PC-3 (cell line): ENCODE measurements at regions not wholly inside any gene's neighbourhood (a gene's known extent, or its start where the extent isn't known, plus 50 kb on each side); places are given as distances from the start of the nearest gene placed in this dataset.

Experiments used
- ATAC-seq: fragments of 200-7000 bp; cut with Tn5 transposase; 2 replicates; pipeline ENCODE4 v1.9.1; 2020; ENCODE audit warnings: mild to moderate bottlenecking, moderate library complexity
- BruUV-seq: library from RNA; stranded (reverse); fragments of 400-500 nt; replicated peaks from 2 replicates; lab custom pipeline; 2021; lab: Mats Ljungman, UMichigan
- CTCF ChIA-PET: fragments of 300-600 bp; sonication (Branson Sonifier 250); formaldehyde crosslinking; loops from one replicate; lab custom pipeline; 2022; ENCODE audit warnings: antibody characterized with exemption; lab: Charles Lee
- POLR2A ChIA-PET: fragments of 300-600 bp; sonication (Branson Sonifier 250); formaldehyde crosslinking; loops from one replicate; lab custom pipeline; 2022; ENCODE audit warnings: antibody characterized with exemption; ENCODE audit not compliant: unreplicated experiment; lab: Charles Lee
- DNase-seq: peaks from one replicate; pipeline ENCODE4 v3.0.0-alpha.2; 2015
- H2AFZ ChIP-seq: fragments of 300-600 bp; sonication (generic); 2 replicates; pipeline ENCODE4 v1.6.0; 2016; ENCODE audit warnings: antibody characterized with exemption, low read length
- H3F3A ChIP-seq: fragments of 300-600 bp; sonication (generic); one replicate; pipeline ENCODE4 v1.6.0; 2017; ENCODE audit warnings: antibody characterized with exemption, low read length, control low read depth, mild to moderate bottlenecking; ENCODE audit not compliant: unreplicated experiment
- H3K27ac ChIP-seq: fragments of 300-600 bp; sonication (generic); 2 replicates; pipeline ENCODE4 v1.5.1; 2016; ENCODE audit warnings: mild to moderate bottlenecking, low read length
- H3K27me3 ChIP-seq: fragments of 300-600 bp; sonication (generic); 2 replicates; pipeline ENCODE4 v1.6.1; 2016; ENCODE audit warnings: low read length, mixed read lengths
- H3K36me3 ChIP-seq: fragments of 300-600 bp; sonication (generic); 2 replicates; pipeline ENCODE4 v1.6.1; 2016; ENCODE audit warnings: low read depth, mixed run types, low read length, mixed read lengths
- H3K4me1 ChIP-seq: fragments of 300-600 bp; sonication (generic); 2 replicates; pipeline ENCODE4 v1.5.1; 2016; ENCODE audit warnings: low read length; ENCODE audit not compliant: insufficient read depth
- H3K4me2 ChIP-seq: fragments of 300-600 bp; sonication (generic); 2 replicates; pipeline ENCODE4 v1.6.0; 2016; ENCODE audit warnings: low read length
- H3K4me3 ChIP-seq: fragments of 300-600 bp; sonication (generic); 2 replicates; pipeline ENCODE4 v1.5.1; 2016; ENCODE audit warnings: mild to moderate bottlenecking, low read length, mixed read lengths
- H3K79me2 ChIP-seq: fragments of 300-600 bp; sonication (generic); 2 replicates; pipeline ENCODE4 v1.6.1; 2017; ENCODE audit warnings: low read length, mixed read lengths
- H3K9ac ChIP-seq: fragments of 300-600 bp; sonication (generic); 2 replicates; pipeline ENCODE4 v1.6.0; 2016; ENCODE audit warnings: mild to moderate bottlenecking, low read length
- H3K9me2 ChIP-seq: fragments of 300-600 bp; sonication (generic); replicated peaks from 2 replicates; pipeline ENCODE4 v1.6.1; 2016; ENCODE audit warnings: mixed run types, low read length, mixed read lengths
- H3K9me3 ChIP-seq: fragments of 300-600 bp; sonication (generic); 2 replicates; pipeline ENCODE4 v1.6.1; 2016; ENCODE audit warnings: low read length, mixed read lengths
- H4K20me1 ChIP-seq: fragments of 300-600 bp; sonication (generic); 2 replicates; pipeline ENCODE4 v1.6.1; 2016; ENCODE audit warnings: low read length, mixed read lengths
- CTCF ChIP-seq: fragments of 300-600 bp; sonication (generic); conservative IDR thresholded peaks from 2 replicates; pipeline ENCODE4 v1.5.1; 2017; ENCODE audit warnings: antibody characterized with exemption, low read depth, mild to moderate bottlenecking, low read length
- EZH2 ChIP-seq: fragments of 300-600 bp; sonication (generic); IDR thresholded peaks from one replicate; pipeline ENCODE4 v1.6.1; 2017; ENCODE audit warnings: antibody characterized with exemption, mild to moderate bottlenecking, low read length; ENCODE audit not compliant: unreplicated experiment
- EZH2phosphoT487 ChIP-seq: fragments of 300-600 bp; sonication (generic); IDR thresholded peaks from 2 replicates; pipeline ENCODE4 v1.6.1; 2018; ENCODE audit warnings: mild to moderate bottlenecking, antibody characterized with exemption, low read length, borderline replicate concordance
- intact Hi-C: fragments of 100-400 bp; cut with micrococcal nuclease; formaldehyde crosslinking; loops from 2 replicates; pipeline ENCODE4 v1.9.0; 2023

GRCh38 chr2:74039611-74040010 is 54.9 kb downstream of the TET3 start:
- H3K9me3 ChIP-seq, result no peaks in the 10 kb centered on the region
- H3F3A ChIP-seq, result no peaks in the 10 kb centered on the region
- no peak overlapping the region for H2AFZ ChIP-seq
- ATAC-seq, result no peak
- no peak for TF ChIP-seq CTCF
- no peak for TF ChIP-seq EZH2
- TF ChIP-seq EZH2phosphoT487, result no peak
- no peak for DNase-seq
- intact Hi-C loops, result no loop called here
- H3K9me2 ChIP-seq, result no peaks in the 10 kb centered on the region
- CTCF ChIA-PET, result no interaction called here
- H3K4me2 ChIP-seq, result no peak overlapping the region
- no peak overlapping the region for H3K4me3 ChIP-seq
- H3K27me3 ChIP-seq, result no peaks in the 10 kb centered on the region
- no peak overlapping the region for H3K27ac ChIP-seq
- no peaks in the 10 kb centered on the region for H3K4me1 ChIP-seq
- H3K9ac ChIP-seq, result no peak overlapping the region
- peaks cover 65% of the 10 kb centered on the region for H3K79me2 ChIP-seq
- H4K20me1 ChIP-seq, result no peaks in the 10 kb centered on the region; the same call in 1 of the 2 replicates
- BruUV-seq, result no TSS peak
- no peaks in the 10 kb centered on the region for H3K36me3 ChIP-seq
- POLR2A ChIA-PET, result no interaction called here

- Histone ChIP-seq H3K9me2 (no peaks in the 10 kb centered on the region), H3K79me2 (peaks cover 61% of the 10 kb centered on the region), H3K4me3 (no peak overlapping the region), H3K4me1 (no peaks in the 10 kb centered on the region), H4K20me1 (no peaks in the 10 kb centered on the region; the same call in 1 of the 2 replicates), H3K27me3 (no peaks in the 10 kb centered on the region), H3K9me3 (no peaks in the 10 kb centered on the region), H3K36me3 (no peaks in the 10 kb centered on the region), H3K27ac (no peak overlapping the region), H3K4me2 (no peak overlapping the region), H3F3A (no peaks in the 10 kb centered on the region), H2AFZ (no peak overlapping the region), H3K9ac (no peak overlapping the region)
- DNase-seq (no peak), ATAC-seq (no peak)
- BruUV-seq, result no TSS peak
- ChIA-PET POLR2A (no interaction called here), CTCF (no interaction called here)
- TF ChIP-seq EZH2phosphoT487 (no peak), CTCF (no peak), EZH2 (no peak)
- intact Hi-C loops, result no loop called here
Observed at GRCh38 chr2:74041182-74041581, 56.5 kb downstream of the TET3 start.

- Histone ChIP-seq H3K4me2 (no peak overlapping the region), H3K79me2 (peaks cover 57% of the 10 kb centered on the region), H3K36me3 (no peaks in the 10 kb centered on the region), H3K27ac (no peak overlapping the region), H3K4me1 (no peaks in the 10 kb centered on the region), H2AFZ (no peak overlapping the region), H3K9ac (no peak overlapping the region), H4K20me1 (no peaks in the 10 kb centered on the region; the same call in 1 of the 2 replicates), H3F3A (no peaks in the 10 kb centered on the region), H3K9me2 (no peaks in the 10 kb centered on the region), H3K27me3 (no peaks in the 10 kb centered on the region), H3K4me3 (no peak overlapping the region), H3K9me3 (no peaks in the 10 kb centered on the region)
- intact Hi-C loops, result no loop called here
- no TSS peak for BruUV-seq
- ChIA-PET CTCF (no interaction called here), POLR2A (no interaction called here)
- no peak for TF ChIP-seq CTCF
- no peak for TF ChIP-seq EZH2
- no peak for TF ChIP-seq EZH2phosphoT487
- ATAC-seq (no peak), DNase-seq (no peak)
Observed at GRCh38 chr2:74041726-74042125, 57.0 kb downstream of the TET3 start.
